AG10803 (cell line): ENCODE measurements at regions not wholly inside any gene's neighbourhood (a gene's known extent, or its start where the extent isn't known, plus 50 kb on each side); places are given as distances from the start of the nearest gene placed in this dataset.

Source experiments
- DNase-seq: peaks from one replicate; pipeline ENCODE4 v3.0.0; 2010; ENCODE audit warnings: low read depth
- H3K4me3 ChIP-seq: 2 replicates; pipeline ENCODE4 v1.5.1; 2011; ENCODE audit warnings: mild to moderate bottlenecking, low read length, control low read depth
- CTCF ChIP-seq: conservative IDR thresholded peaks from 2 replicates; pipeline ENCODE4 v1.5.1; 2011; ENCODE audit warnings: mild to moderate bottlenecking, low read length, control low read depth, inconsistent platforms

GRCh38 chr17:73833775-73834488, 189.7 kb upstream of the SDK2 start:
- TF ChIP-seq CTCF: no peak
- no peak for DNase-seq
- no peak overlapping the region for H3K4me3 ChIP-seq

- H3K4me3 ChIP-seq: no peak overlapping the region
- TF ChIP-seq CTCF: no peak
- DNase-seq: no peak
Observed at GRCh38 chr17:73834684-73835343, 190.6 kb upstream of the SDK2 start.

GRCh38 chr17:73835605-73836004, 191.4 kb upstream of the SDK2 start:
- TF ChIP-seq CTCF: no peak
- DNase-seq: no peak
- H3K4me3 ChIP-seq: no peak overlapping the region

- no peak for DNase-seq
Observed at GRCh38 chr17:73838815-73839214, 194.6 kb upstream of the SDK2 start.

GRCh38 chr17:73840829-73841228, 196.6 kb upstream of the SDK2 start:
- TF ChIP-seq CTCF: no peak
- DNase-seq: no peak
- H3K4me3 ChIP-seq: no peak overlapping the region

More at GRCh38 chr17:73838815-73839214, 194.6 kb upstream of the SDK2 start:
- TF ChIP-seq CTCF: no peak
- no peak overlapping the region for H3K4me3 ChIP-seq

- TF ChIP-seq CTCF: peak; percentile 62
- H3K4me3 ChIP-seq: no peak overlapping the region
- no peak for DNase-seq
Observed at GRCh38 chr17:73841431-73842060, 197.3 kb upstream of the SDK2 start.

GRCh38 chr17:73847952-73848351, 203.7 kb upstream of the SDK2 start:
- TF ChIP-seq CTCF: no peak
- no peak for DNase-seq
- no peak overlapping the region for H3K4me3 ChIP-seq
